Thoracic aorta (tissue), 2 donors: ENCODE measurements at regions not wholly inside any gene's neighbourhood (a gene's known extent, or its start where the extent isn't known, plus 50 kb on each side); places are given as distances from the start of the nearest gene placed in this dataset.

ENCODE experiments used
- ATAC-seq: fragments of 150-250 bp; one replicate; pipeline ENCODE4 v1.8.0; 2017; ENCODE audit warnings: low read depth; ENCODE audit not compliant: insufficient number of reproducible peaks, low FRiP score
- DNase-seq: peaks from one replicate; pipeline ENCODE4 v3.0.0-alpha.2; 2020; ENCODE audit warnings: low spot score
- H3K27ac ChIP-seq, 2 donors: fragments of 200-600 bp; sonication (generic); 1 replicate in 1 of 2; 2 replicates in 1 of 2; pipeline ENCODE4 v1.5.1; 2016; ENCODE audit warnings: mild to moderate bottlenecking in 2 of 2, moderate library complexity in 2 of 2
- H3K27me3 ChIP-seq: fragments of 200-600 bp; sonication (generic); replicated peaks from 2 replicates; pipeline ENCODE4 v1.6.0; 2016; ENCODE audit warnings: mild to moderate bottlenecking; ENCODE audit not compliant: insufficient read depth
- H3K36me3 ChIP-seq: fragments of 200-600 bp; sonication (generic); one replicate; pipeline ENCODE4 v1.5.1; 2016
- H3K4me1 ChIP-seq, 2 donors: fragments of 200-600 bp; sonication (generic); 1 replicate in 1 of 2; 2 replicates in 1 of 2; pipeline versions ENCODE4 v1.5.1 to v1.6.0; 2016; ENCODE audit warnings: low read depth in 2 of 2, mild to moderate bottlenecking in 1 of 2; ENCODE audit not compliant: control insufficient read depth in 1 of 2
- H3K4me3 ChIP-seq: fragments of 200-600 bp; sonication (generic); 2 replicates; pipeline ENCODE4 v1.5.1; 2016; ENCODE audit warnings: mild to moderate bottlenecking
- H3K9me3 ChIP-seq: fragments of 200-600 bp; sonication (generic); 2 replicates; pipeline ENCODE4 v1.5.1; 2016
- TF ChIP-seq, protein P1 (sequence below): fragments of 200-600 bp; sonication (generic); IDR thresholded peaks from one replicate; pipeline ENCODE4 v1.5.1; 2019; ENCODE audit warnings: antibody characterized with exemption

DNA sequence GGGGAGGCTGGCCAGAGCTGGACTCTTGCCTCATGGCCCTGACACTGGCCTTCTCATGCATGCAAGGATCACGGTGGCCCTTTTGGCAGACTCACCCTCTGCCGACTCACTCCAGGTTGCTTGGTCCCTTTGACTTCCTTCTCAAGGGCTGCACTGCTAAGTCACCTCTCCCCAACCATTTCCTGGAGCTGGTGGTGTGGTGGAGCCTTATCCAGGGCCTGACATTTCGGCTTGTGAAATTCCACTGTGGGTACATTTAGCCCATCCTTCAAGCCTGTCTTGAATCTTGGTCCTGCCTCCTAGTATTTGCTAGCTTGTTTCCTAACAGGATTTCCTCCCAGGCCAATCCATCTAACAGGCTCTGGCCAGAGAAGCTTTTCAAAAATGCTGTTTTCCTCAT is 52.6 kb upstream of the JUN start:
- no peaks in the 10 kb centered on the region for H3K36me3 ChIP-seq
- no peak overlapping the region for H3K4me3 ChIP-seq
- no peaks in the 10 kb centered on the region for H3K4me1 ChIP-seq
- no peak for ATAC-seq
- H3K27me3 ChIP-seq = no peaks in the 10 kb centered on the region
- H3K9me3 ChIP-seq = no peaks in the 10 kb centered on the region
- no peak for DNase-seq
- TF ChIP-seq, protein P1, sequence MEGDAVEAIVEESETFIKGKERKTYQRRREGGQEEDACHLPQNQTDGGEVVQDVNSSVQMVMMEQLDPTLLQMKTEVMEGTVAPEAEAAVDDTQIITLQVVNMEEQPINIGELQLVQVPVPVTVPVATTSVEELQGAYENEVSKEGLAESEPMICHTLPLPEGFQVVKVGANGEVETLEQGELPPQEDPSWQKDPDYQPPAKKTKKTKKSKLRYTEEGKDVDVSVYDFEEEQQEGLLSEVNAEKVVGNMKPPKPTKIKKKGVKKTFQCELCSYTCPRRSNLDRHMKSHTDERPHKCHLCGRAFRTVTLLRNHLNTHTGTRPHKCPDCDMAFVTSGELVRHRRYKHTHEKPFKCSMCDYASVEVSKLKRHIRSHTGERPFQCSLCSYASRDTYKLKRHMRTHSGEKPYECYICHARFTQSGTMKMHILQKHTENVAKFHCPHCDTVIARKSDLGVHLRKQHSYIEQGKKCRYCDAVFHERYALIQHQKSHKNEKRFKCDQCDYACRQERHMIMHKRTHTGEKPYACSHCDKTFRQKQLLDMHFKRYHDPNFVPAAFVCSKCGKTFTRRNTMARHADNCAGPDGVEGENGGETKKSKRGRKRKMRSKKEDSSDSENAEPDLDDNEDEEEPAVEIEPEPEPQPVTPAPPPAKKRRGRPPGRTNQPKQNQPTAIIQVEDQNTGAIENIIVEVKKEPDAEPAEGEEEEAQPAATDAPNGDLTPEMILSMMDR = no peak
- H3K27ac ChIP-seq = no peak overlapping the region

DNA sequence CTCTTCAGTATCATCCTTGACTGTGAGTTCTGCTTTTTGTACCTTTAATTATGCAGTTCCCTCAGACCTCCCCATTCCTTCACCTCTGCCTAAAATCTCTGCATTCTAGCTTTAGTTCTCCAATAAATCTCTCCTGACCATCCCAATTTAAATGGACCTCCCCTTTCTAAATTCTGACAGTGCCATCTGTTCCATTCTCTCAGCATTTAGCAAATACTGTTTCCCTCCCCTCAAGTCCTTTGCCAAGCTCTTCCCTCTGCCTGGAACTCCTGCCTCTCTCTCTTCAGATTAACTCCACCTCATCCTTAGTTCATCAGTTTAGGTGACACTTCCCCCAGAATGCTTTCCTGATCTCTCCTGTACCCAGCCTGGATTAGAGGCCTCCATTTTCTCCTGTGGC is 54.0 kb upstream of the JUN start:
- H3K36me3 ChIP-seq = no peaks in the 10 kb centered on the region
- no peaks in the 10 kb centered on the region for H3K27me3 ChIP-seq
- H3K4me3 ChIP-seq = no peak overlapping the region
- ATAC-seq (no peak), DNase-seq (no peak)
- H3K4me1 ChIP-seq = no peaks in the 10 kb centered on the region
- TF ChIP-seq, protein P1 = no peak
- H3K9me3 ChIP-seq = no peaks in the 10 kb centered on the region
- H3K27ac ChIP-seq = no peak overlapping the region

DNA sequence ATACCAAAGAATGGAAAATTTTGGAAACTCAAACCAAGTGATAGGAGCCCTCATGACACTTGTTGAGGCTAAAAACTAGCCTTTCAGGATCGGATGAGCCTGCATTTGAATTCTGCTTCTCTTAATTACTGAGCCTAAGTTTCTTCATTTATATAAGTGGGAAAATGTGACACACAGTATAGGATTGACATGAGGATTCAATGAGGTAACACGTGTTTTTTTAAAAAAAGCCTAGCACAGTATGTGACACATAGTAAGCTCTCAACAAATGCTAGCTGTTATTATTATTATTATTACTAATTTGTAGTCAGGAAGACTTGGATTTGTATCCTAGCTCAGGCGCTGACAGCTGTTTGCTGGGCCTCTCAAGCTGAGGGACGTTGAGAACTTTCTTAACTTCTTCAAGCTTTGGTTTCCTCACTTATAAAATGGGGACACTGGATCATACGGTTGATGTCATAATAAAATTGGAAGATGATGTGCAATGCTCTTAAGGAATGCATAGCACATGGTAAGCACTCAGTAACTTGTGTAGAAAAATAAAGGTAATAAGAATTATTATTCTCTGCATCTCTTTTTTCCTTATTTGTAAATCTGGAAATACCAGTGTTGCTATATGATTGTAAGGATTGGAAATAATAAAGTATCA is 55.4 kb upstream of the JUN start:
- ATAC-seq (no peak), DNase-seq (no peak)
- Histone ChIP-seq H3K27me3 (no peaks in the 10 kb centered on the region), H3K4me3 (no peak overlapping the region), H3K4me1 (no peaks in the 10 kb centered on the region), H3K27ac (no peak overlapping the region), H3K36me3 (no peaks in the 10 kb centered on the region), H3K9me3 (no peaks in the 10 kb centered on the region)
- TF ChIP-seq, protein P1 = no peak

DNA sequence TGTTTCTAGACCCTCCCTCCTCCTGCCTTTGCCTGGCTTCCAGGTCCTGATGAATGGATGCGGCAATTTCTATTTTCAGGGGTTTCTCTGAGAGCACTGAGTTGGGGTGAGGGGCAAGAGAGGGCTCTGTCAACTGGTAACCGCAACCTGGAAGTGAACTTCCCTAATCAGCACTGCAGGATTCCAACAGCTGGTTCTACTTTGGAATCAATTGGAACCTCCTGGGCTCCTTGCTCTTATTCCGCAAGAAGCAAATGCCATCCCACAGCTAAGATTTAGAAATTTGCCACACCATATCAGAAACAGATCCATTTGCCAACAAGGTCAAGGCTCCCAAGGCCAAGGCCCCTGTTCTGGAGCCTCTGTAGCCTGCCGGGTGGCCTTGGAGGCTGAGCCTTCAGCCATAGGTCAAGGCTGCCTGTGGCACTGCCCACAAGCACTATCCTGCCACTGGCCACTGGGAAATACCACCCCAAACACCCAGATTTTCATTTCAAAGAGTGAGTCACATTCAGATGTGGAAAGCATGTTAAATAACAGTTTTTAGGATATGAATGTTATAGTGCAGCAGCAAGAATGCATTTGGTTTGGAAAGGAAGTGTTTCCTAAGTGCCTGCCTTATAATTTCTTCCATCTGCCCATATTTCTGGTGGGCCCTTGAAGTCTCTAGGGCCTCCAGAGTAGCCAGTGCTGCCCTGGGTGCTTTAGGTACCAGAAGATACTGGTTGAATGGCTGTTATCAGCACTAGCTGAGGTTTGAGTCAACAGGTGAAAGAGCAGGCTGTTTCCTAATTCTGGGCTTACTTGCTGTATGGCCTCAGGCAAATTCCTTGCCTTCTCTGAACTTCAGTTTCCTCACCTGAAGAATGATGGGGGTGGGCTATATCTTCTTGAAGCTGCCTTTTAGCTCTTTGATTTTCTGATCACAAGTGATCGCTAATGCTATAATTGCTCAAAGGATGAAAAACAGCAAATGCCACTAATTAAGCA is 56.3 kb upstream of the JUN start:
- no peak for DNase-seq
- TF ChIP-seq, protein P1 = no peak
- H3K4me1 ChIP-seq = no peaks in the 10 kb centered on the region
- ATAC-seq = no peak
- no peaks in the 10 kb centered on the region for H3K27me3 ChIP-seq
- H3K27ac ChIP-seq = no peak overlapping the region
- no peak overlapping the region for H3K4me3 ChIP-seq
- no peaks in the 10 kb centered on the region for H3K9me3 ChIP-seq
- no peaks in the 10 kb centered on the region for H3K36me3 ChIP-seq

DNA sequence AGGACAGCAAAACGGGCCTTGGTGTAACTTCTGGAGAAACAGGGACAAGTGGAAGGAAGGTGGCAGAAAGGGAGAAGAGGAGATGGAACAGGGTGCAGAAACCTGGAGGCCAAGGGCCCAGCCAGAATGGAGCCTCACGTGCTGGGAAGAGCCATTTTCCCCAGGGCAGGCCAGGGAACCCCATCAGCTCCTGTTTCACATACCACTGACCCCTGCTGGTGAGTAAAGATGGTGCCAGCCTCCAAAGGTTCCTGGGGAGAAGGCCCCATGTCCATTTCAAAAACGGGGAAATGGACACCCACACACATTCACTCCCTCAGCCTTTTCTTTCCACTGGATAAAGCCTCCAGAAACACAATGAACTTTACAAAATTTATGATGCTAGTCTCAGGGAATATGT is 57.6 kb upstream of the JUN start:
- no peak for DNase-seq
- H3K27ac ChIP-seq = no peak overlapping the region
- TF ChIP-seq, protein P1 = no peak
- H3K36me3 ChIP-seq = no peaks in the 10 kb centered on the region
- no peaks in the 10 kb centered on the region for H3K9me3 ChIP-seq
- H3K4me1 ChIP-seq = no peaks in the 10 kb centered on the region
- no peak for ATAC-seq
- no peaks in the 10 kb centered on the region for H3K27me3 ChIP-seq
- H3K4me3 ChIP-seq = no peak overlapping the region
